GM21619 (cell line): ENCODE measurements at regions not wholly inside any gene's neighbourhood (a gene's known extent, or its start where the extent isn't known, plus 50 kb on each side); places are given as distances from the start of the nearest gene placed in this dataset.

Experiments
- ATAC-seq: cut with Tn5 transposase; IDR thresholded peaks from one replicate; pipeline ENCODE4 v1.9.1; 2021; ENCODE audit not compliant: unreplicated experiment

DNA sequence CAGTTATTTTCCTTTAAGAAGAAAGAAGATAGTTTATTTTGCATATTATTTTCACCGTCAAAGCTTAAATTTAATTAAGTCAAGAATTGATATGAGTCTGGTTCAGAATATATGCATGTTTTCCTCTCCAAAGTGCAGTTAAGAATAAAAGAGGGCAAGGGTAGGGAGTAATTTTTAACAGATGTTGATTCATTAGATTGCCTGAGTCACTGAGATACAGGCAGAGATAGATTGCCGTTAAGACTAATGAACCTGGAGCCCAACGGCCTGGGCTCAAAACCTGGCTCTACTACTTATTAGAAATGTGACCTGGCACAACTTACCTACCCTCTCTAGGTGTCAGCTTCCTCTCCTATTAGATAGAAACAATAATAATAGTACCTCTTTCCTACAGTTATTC lies 1037.4 kb upstream of the PABPC4L start:
- no peak for ATAC-seq

DNA sequence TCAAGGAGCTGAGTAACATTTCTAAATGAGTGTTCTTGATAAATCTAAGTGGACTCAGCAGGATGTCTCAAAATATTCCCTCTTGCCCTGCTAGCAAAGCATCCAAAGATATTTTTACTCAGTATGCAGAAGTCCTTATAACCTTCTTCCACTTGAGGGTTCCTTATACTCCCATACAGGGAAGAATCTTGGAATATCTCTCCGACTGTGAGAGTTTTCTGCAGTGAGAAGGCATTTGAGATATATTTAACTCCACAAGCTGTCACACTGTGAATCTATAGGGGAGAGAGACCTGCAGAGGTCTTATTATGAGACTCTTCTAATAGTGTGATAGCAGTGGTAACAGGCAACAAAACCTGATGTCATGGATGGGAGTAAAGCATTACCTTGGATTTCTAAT lies 1034.5 kb upstream of the PABPC4L start:
- ATAC-seq = no peak

DNA sequence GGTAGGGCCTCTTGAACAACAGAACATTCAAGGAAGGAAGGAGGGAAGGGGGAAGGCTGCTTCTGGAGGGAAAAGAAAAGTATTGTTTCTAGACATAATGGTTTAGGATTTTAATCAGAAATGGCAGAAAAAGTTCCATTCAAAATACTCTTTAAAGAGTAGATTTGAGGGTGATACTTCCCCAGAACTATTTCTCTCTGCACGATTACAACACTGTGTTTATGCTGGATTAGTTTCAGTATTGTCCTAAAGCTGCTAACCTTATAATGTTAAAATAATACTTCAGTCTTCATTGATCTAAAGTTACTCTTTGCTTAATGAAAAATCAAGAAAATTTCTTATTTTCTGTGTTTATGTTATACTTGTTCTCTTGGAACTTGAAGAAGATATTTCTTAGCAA lies 1026.3 kb upstream of the PABPC4L start:
- ATAC-seq = no peak

DNA sequence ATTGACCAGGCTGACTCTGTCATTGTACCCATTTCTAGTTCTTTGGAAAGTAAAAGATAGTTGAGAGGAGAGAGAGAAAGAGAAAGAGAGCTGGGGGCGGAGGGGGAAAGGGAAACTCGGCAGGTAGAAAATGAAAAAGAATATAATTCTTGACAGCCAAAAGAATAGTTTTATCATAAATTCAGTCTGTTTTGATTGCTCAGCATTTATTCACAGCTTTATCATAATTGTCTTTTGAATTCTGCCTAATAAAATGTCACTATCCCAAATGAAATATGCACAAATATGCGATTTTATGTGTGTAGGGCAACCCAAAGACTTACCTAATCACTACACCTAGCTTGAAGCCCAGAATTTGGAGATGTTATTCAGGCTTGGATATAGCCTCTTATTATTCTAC lies 1024.0 kb upstream of the PABPC4L start:
- ATAC-seq = no peak

DNA sequence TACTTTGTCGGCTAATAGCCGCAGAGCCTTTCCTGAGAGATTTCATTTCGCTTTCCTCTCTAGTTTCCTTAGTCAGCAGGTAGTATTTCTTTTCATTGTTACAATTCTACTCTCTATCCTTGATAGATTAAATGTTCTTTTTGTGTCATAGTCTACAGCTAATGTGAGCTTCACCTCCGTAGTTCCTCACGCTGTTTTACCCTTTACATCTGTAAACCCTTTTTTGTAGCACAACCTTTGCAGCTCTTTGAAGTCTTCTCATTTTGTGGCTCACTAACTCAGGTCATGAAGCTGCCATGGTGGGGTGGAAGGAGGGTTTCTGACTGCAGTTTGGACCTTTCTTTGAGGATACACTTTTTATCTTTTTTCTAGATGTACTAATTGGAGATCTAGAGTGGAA lies 1008.8 kb upstream of the PABPC4L start:
- no peak for ATAC-seq

DNA sequence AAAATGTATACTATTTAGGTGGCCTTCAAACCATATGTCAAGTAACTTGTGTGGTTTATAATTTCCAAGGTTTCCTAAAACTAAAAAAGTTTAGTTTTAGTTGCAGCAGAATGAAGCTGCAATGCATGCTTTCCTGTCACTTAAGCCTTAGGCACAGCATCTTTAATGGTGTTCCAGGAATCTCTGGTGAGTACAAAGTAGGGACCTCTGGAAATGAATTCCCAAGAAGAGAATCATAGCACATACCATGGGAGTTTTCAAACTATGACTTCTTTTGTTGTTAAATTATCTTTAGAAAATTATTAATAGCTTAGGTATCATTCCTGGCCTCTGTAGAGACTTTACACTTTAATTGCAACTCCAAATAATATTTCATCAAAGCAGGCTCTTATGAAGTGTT lies 1005.9 kb upstream of the PABPC4L start:
- no peak for ATAC-seq

DNA sequence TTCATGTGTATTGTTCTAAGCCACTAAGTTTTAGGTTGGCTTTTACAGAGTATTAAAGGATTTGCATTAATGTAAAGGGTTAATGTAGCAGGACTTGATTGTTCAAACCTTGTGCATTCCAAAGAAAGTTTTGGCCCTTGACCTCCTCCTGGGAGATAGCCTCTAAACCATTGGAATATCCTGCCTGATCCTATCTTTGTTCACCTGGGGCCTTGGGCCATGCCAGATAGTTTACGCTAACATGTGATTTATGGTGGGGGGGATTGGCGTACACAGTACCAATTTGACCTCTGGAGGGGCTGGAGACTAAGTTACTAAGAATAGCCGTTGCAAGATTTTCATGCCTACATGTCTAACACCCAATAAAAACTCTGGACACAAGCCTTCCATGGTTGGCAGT lies 1002.7 kb upstream of the PABPC4L start:
- no peak for ATAC-seq

DNA sequence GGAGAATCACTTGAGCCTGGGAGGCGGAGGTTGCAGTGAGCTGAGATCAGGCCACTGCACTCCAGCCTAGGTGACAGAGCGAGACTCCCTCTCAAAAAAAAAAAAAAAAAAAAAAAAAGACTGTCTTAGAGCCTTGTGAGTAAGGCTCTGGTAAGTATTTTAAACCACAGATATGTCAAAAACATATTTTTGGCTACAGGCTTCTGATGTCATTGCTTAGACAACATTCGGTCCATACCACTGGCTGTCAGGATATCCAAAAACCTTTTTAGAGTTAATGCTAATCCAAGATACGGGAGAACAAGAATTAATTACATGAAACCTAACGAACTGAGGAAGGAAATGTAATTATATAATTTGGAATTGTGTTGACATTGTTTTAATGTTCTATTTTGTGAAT lies 999.5 kb upstream of the PABPC4L start:
- ATAC-seq = no peak

DNA sequence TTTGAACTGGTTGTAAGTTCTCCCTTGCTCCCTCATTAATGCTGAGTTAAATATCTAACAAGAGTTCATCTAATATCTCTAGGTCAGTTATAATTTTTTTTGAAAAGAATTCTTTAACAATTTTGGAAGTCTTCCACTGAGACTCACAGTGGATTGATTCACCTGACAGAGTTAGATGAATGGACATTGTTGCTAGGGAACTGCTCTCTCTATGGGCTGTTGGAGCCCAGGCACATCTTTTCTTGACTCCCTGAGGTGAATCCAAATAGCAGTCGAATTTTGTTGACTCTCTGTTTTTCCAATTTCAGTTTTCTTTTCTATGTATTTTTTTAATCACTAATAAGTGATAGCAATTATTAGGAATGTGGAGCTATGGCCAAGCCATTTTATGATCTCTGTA lies 996.1 kb upstream of the PABPC4L start:
- ATAC-seq = no peak

DNA sequence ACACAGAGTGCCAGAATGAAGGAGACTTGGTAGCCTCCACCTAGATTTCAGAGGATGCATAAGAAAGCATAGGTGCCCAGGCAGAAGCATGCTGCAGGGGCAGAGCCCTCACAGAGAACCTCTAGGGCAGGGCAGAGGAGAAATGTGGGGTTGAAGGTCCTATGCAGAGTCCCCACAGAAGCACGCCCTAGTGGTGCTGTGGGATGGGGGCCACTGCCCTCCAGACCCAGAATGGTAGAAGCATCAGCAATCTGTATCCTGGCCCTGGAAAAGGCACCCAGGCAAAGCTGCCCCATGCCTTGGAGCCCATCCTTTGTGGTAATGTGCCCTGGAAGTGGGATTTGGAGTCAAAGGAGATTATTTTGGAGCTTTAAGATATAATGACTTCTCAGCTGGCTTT lies 992.9 kb upstream of the PABPC4L start:
- ATAC-seq = no peak

DNA sequence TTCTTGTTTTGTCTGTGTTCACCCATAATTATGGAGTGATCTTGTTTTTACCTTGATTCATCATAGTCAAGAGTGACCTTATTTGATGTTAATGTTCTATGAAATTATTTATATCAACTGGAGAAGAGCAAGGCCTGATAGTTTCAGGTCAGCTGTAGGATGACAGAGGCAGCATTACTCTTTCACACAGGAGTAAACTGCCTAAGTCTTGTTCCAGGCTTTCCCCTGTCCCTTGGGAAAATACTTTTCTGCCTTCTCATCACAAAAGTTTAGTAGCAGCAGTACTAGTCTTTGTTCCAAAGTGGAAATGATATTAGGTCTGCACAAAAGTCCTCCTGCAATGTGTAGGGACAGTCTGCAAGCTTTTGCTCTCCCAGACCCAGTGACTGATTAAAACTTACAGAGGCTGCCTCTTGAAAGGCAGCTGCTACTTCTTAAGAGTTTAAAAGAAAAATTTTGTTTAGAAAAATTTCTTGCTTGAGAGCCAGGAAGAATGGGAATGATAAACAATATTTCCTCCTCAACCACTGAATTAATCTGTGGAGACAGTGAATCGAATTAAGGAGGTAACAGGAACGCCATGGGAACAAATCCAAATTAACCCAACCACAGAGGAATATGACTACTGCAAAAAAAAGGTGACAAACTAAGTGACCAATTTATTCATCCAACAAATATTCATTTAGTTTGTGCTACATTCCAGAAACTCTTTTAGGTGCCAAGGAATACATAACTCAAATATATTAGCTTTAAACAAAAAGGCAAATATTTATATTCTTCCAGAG lies 991.4 kb upstream of the PABPC4L start:
- no peak for ATAC-seq

DNA sequence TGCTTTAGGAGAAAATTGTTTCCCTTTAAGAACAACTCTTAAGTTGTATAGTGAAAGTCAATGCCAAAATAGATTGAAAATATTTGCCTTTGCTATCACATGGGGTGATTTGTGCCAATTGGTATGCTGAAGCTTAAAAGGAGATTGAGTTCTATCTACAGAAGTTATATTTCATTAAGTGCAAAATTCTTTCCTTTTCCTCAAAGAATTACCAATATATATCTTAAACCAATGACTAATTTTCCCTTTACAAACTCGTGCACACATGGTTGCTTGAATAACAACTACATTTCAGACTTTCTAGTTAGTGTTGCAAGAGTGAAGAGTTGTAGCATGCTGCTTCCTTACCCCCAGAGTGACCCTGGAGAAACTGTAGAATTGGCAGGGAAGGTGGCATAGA lies 990.0 kb upstream of the PABPC4L start:
- no peak for ATAC-seq

DNA sequence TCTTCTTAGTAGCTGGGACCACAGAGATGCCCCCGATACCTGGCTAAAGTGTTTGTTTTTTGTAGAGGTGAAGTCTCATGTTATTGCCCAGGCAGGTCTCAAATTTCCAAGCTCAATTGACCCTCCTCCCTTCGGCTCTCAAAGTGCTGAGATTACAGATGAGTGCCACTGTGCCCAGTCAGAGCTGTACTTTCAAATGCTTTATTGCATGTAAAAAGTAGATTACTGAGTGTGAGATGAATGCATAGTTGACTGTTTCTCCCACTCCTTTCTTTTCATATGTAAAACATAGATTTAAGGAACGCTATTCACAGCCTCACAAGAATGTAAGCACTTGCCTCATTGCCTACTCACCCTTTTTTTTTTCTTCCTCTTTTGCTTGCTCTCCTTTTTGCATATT lies 984.4 kb upstream of the PABPC4L start:
- ATAC-seq = no peak

DNA sequence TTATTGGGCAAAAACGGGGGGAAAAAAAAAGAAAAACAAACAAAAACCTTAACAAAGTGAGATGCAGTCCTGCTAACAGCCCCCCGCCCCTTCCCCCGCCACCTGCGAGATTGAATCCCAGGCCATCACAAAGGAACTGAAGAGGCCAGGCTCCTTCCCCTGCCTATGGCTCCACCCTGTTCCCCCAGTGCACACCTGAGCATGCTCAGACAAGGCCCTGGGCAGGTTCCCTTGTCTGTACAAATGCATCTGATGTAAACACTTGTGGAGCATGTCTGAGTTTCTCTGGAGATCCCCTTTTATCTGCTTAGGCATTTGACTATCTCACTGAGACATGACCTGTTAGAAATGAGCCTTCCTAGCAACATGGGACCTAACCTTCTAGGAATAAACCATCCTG lies 983.7 kb upstream of the PABPC4L start:
- no peak for ATAC-seq

DNA sequence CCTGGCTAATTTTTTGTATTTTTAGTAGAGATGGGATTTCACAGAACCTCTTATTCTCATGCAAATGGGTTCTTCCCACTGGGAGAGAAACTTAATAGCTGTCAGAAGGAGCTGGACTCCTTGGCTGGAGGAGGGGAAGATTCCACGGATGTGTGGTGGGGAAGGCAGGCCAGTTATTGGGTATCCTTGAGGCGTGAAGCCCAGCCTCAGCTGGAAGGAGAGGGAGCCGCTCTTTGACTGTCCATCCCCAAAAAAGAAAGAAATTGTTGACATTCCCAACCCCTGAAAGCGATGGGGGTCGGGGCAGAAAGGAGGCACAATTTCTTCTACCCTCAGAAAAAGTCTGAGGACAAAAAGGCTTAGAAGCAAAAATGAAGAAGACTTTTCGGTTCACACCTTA lies 983.1 kb upstream of the PABPC4L start:
- no peak for ATAC-seq

DNA sequence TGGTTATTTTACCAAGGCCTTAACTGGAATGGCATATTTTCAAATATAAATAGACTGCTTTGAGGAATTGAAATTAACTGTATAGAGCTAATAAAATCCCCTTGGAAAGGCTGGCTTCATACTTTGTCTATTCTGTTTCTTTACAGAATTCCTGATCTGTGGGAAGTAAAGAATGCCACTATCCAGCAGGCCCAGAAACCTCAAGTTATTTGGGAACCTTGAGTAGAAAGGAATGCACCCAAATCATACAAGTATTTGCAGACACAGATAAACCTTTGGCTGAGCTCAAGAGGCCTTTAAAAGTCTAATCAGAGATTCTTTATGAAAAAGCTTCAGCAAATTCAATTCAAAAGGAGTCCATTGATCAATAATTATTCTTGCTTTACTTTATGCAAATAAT lies 975.7 kb upstream of the PABPC4L start:
- ATAC-seq = no peak

DNA sequence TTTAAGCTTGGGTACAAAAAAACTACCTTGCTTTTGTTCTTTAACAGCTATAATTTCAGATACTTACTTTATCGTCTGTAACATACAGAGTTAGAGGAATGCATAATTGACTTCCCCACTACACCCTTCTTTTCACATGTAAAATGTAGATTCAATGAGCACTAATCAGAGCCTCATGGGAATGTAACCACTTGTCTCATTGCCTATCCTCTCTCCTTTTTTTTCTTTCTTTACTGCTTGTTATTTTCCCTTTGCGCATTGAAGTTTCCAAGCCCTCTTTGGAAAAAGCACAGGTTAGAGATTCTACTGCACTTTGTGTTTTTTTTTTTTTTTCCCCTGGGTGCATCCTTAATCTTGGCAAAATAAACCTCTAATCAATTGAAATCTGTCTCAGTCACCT lies 965.1 kb upstream of the PABPC4L start:
- ATAC-seq = no peak

DNA sequence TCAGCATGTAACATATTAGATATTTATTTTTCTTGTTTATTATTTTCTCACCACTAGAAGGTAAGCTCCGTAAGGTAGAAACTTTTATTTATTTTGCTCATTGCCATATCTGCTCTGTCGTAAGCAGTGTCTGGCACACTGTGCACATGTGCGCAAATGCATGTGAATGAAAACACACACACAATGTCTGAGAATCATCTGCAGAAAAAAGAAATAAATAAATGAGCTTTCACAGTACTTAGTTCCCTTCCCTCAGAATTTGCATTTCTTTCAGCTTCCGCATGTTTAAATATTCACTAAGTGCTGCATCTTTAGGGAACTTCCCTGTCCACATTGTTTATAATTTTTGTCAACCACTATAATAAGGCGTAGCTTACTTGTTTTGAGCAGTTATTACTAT lies 963.0 kb upstream of the PABPC4L start:
- ATAC-seq = no peak

DNA sequence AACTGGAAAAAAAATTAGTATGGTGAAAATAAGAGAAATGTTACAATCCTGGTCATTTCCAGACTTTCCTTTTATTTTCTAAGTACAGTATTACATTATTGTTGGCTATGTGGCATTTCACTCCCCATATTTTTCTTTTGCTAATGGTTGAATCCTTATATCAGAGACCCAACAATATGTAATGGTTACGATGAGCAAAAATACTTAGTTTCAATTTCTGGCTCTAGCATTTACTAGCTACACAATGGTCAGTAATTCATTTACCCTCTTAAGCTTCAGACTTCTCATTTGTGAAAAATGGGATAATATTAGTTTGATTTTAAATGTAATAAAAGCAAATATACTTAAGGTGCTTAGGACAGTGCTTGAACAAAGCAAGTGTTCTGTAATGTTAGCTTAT lies 942.9 kb upstream of the PABPC4L start:
- no peak for ATAC-seq

DNA sequence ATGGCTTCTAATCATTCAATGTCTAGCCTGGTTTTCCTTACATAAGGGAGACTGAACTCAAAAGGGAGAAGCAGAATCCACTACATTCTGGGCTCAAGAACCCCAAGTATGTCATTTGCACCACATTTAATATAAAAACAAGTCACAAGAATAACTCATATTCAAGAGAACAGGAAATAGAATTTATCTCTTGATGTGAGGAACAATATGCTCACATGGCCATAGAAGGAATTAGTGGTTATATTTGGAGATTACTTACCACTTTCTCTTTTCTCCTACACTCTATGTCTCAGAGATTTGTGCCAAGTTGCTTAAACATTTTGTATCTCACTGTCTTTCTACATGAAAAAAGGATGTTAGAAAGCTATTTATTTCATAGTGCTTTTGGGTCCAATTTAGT lies 922.6 kb upstream of the PABPC4L start:
- no peak for ATAC-seq

DNA sequence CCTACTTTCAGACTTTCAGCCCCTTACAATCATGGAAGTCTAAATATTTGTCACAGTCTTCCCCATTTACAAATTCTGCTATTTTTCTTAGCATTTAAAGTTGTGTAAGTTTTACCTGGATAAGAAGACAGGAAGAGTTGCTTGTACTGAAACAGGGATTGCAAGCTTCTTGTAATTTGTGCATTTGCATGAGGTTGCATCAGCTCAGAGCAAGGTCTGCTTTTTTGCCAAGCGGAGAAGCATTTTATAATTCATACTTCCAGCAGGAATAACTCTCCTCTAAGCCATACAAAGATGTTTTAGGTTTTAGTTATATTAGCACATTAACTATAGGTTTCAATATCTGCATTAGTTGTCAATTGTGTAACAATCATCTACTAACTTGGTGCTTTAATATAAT lies 922.0 kb upstream of the PABPC4L start:
- ATAC-seq = no peak

DNA sequence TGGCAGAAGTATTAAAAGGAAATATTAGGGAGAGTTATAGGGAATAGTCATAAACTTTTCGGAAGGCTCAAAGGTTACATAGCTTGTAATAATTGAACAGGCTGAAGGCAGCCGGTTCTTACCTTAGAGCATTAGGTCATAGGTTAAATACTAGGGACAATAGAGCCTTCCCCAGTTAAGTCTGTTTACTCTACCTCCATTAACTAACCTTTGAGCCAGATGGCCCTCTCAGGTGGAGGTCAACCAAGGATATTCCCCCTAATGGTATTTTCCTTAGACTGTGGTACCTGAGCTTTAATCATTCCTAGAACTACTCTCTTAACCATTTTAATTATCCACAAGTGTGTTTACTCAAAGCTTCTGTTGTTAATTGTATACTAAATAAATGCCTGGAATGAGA lies 920.9 kb upstream of the PABPC4L start:
- no peak for ATAC-seq

DNA sequence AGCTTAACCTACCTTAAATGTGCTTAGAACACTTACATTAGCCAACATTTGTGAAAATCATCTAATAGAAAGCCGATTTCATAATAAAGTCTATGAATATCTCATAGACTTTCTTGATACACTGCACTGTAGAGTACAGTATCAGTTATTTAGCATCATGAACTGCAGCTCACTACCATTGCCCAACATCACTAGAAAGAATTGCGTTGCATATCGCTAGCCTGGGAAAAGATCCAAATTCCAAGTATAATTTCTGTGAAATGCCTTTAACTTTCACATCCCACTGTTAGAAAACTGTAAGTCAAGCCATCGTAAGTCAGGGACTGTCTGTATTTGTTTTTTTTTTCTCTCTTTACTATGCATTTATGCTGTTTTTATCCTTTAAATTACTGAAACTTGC lies 918.6 kb upstream of the PABPC4L start:
- ATAC-seq = no peak

DNA sequence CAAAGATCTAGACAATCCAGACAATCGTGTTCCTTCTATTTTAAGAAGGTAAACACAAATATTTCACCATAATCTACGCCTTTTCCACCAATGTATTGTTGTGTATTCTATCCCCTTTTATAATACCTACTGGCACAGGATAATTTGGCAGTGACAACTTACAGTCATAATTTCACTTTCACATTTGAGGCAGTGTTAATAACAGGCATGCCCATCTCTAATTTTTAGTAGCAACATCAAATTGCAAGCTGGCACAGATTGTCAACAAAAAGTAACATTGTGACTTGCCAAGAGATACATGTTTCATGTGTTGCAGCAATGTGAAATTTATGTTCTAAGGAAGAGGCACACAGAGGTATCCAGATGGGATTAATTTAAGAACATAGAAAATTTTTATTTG lies 912.5 kb upstream of the PABPC4L start:
- ATAC-seq = no peak
